ENCODE measurements at regions not wholly inside any gene's neighbourhood (a gene's known extent, or its start where the extent isn't known, plus 50 kb on each side); places are given as distances from the start of the nearest gene placed in this dataset.

- Mint-ChIP-seq H3K27ac (no peak overlapping the region), H3K4me3 (no peak overlapping the region), H3K36me3 (ENCODE audit: low read depth) (peaks cover 2% of the 10 kb centered on the region; the same call in 1 of the 3 replicates), H3K27me3 (ENCODE audit: insufficient read depth, low read depth, poor library complexity) (no peaks in the 10 kb centered on the region), H3K9me3 (peaks cover 9% of the 10 kb centered on the region; the same call in 2 of the 3 replicates), H3K4me1 (peaks cover 18% of the 10 kb centered on the region)
- H3K79me2 ChIP-seq (replicated peaks; ENCODE audit: insufficient read depth) = no peaks in the 10 kb centered on the region
- no peak overlapping the region for H3K4me2 ChIP-seq
- no peaks in the 10 kb centered on the region for H4K20me1 ChIP-seq (replicated peaks; ENCODE audit: insufficient read depth)
- DNase-seq (ENCODE audit: low spot score) = no peak
- ATAC-seq = no peak
- H3K4me1 ChIP-seq (ENCODE audit: insufficient read depth) = no peaks in the 10 kb centered on the region
- no peaks in the 10 kb centered on the region for H3K36me3 ChIP-seq (ENCODE audit: insufficient read depth)
- H3K27ac ChIP-seq (ENCODE audit: low read depth) = no peak overlapping the region
- no peak overlapping the region for H3K4me3 ChIP-seq
- no peaks in the 10 kb centered on the region for H3F3A ChIP-seq (replicated peaks; ENCODE audit: low read depth)
- TF ChIP-seq ZNF114 (CRISPR knock-in tag; IDR thresholded peaks at IDR 0.05) (no peak), EZH2phosphoT487 (IDR thresholded peaks at IDR 0.05; ENCODE audit: unreplicated experiment) (no peak), EZH2 (IDR thresholded peaks at IDR 0.05; ENCODE audit: low read depth, unreplicated experiment) (no peak), ZNF462 (CRISPR knock-in tag; IDR thresholded peaks at IDR 0.05) (no peak), JUNB (IDR thresholded peaks at IDR 0.05; ENCODE audit: unreplicated experiment) (no peak), STAT1 (IDR thresholded peaks at IDR 0.05; ENCODE audit: unreplicated experiment) (no peak), CREB1 (CRISPR knock-in tag; IDR thresholded peaks at IDR 0.05; ENCODE audit: low read depth) (no peak), ZNF331 (CRISPR knock-in tag; IDR thresholded peaks at IDR 0.05; ENCODE audit: low read depth) (no peak), REST (IDR thresholded peaks at IDR 0.05; ENCODE audit: unreplicated experiment) (no peak), POLR2AphosphoS5 (IDR thresholded peaks at IDR 0.05; ENCODE audit: low read depth) (no peak), ETS1 (IDR thresholded peaks at IDR 0.05) (no peak), CTCF (conservative IDR thresholded peaks at IDR 0.05; ENCODE audit: low read depth in 2 of 2) (no peak), NANOG (IDR thresholded peaks at IDR 0.05; ENCODE audit: borderline replicate concordance) (no peak)
- peak overlapping the region; percentile 38 for H2AFZ ChIP-seq
- H3K9me2 ChIP-seq (ENCODE audit: insufficient read depth) = no peaks in the 10 kb centered on the region; the same call in 1 of the 2 replicates
- H3K27me3 ChIP-seq (ENCODE audit: insufficient read depth) = no peaks in the 10 kb centered on the region
Observed at GRCh38 chr2:48017136-48017535, 110.8 kb upstream of the FBXO11 start.

Measured in GM23338 (cell line).